A549 (cell line): ENCODE measurements at regions not wholly inside any gene's neighbourhood (a gene's known extent, or its start where the extent isn't known, plus 50 kb on each side); places are given as distances from the start of the nearest gene placed in this dataset.

ENCODE experiments used
- ATAC-seq, 2 experiments: fragments of 200-7000 bp in 1 of 2; fragments of >200 bp in 1 of 2; cut with Nextera tagmentation in 1 of 2; cut with Tn5 transposase in 1 of 2; 3 replicates each; pipeline versions ENCODE4 v1.8.0 to v1.9.1; 2018 to 2020; ENCODE audit warnings: mild to moderate bottlenecking in 1 of 2, moderate library complexity in 1 of 2
- CTCF ChIA-PET: fragments of 300-600 bp; sonication (Branson Sonifier 250); formaldehyde crosslinking; extraction: SDS; loops from one replicate; lab custom pipeline; 2021; ENCODE audit warnings: antibody characterized with exemption, inconsistent platforms; lab: Yijun Ruan, JAX
- POLR2A ChIA-PET: fragments of 350-600 bp; formaldehyde crosslinking; extraction: SDS; loops from one replicate; lab custom pipeline; 2021; ENCODE audit warnings: antibody characterized with exemption, inconsistent platforms; lab: Yijun Ruan, JAX
- DNase-seq, 2 experiments: peaks; one replicate each; pipeline versions ENCODE4 v3.0.0 to v3.0.0-alpha.2; 2011 to 2016; ENCODE audit warnings: low read depth in 1 of 2, low spot score in 1 of 2
- FAIRE-seq: peaks from 2 replicates; lab custom pipeline; 2011; peaks lifted over from hg19 to GRCh38; lab: Jason Lieb, UNC
- H3K27ac ChIP-seq, 2 experiments: fragments of >200 bp; sonication (Bioruptor Twin); formaldehyde crosslinking; 3 replicates each; pipeline ENCODE4 v1.5.1; 2016 to 2017
- H3K4me1 ChIP-seq: fragments of >200 bp; sonication (Bioruptor Twin); formaldehyde crosslinking; 3 replicates; pipeline ENCODE4 v1.6.1; 2016
- H3K4me2 ChIP-seq: fragments of >200 bp; sonication (Bioruptor Twin); formaldehyde crosslinking; 3 replicates; pipeline ENCODE4 v1.6.1; 2016
- H3K4me3 ChIP-seq: fragments of >200 bp; sonication (Bioruptor Twin); formaldehyde crosslinking; 3 replicates; pipeline ENCODE4 v1.5.1; 2016
- H3K9me3 ChIP-seq: fragments of >200 bp; sonication (Bioruptor Twin); formaldehyde crosslinking; 3 replicates; pipeline ENCODE4 v1.6.1; 2016
- BCL3 ChIP-seq: fragments of >200 bp; sonication (Bioruptor Twin); formaldehyde crosslinking; IDR thresholded peaks from 3 replicates; pipeline ENCODE4 v1.6.1; 2016
- BHLHE40 ChIP-seq: IDR thresholded peaks from 2 replicates; pipeline ENCODE4 v1.6.1; 2012; ENCODE audit warnings: low read depth, low read length, inconsistent platforms
- CTCF ChIP-seq: fragments of >200 bp; sonication (Bioruptor Twin); formaldehyde crosslinking; IDR thresholded peaks from 3 replicates; pipeline ENCODE4 v1.5.1; 2016
- FOSB ChIP-seq: fragments of 250-450 bp; sonication (Bioruptor Pico); IDR thresholded peaks from 2 replicates; pipeline ENCODE4 v1.5.0; 2020; ENCODE audit warnings: mild to moderate bottlenecking, moderate library complexity
- GATA3 ChIP-seq: IDR thresholded peaks from 2 replicates; pipeline ENCODE4 v1.6.1; 2012; ENCODE audit warnings: borderline replicate concordance
- HEYL ChIP-seq: fragments of 250-450 bp; sonication (Bioruptor Pico); IDR thresholded peaks from 2 replicates; pipeline ENCODE4 v1.8.0; 2021; ENCODE audit warnings: mild to moderate bottlenecking, moderate library complexity
- HOXA7 ChIP-seq: fragments of 250-450 bp; sonication (Bioruptor Pico); IDR thresholded peaks from 2 replicates; pipeline ENCODE4 v1.5.0; 2020; ENCODE audit warnings: mild to moderate bottlenecking, moderate library complexity
- JUNB ChIP-seq: fragments of >200 bp; sonication (Bioruptor Twin); formaldehyde crosslinking; IDR thresholded peaks from 2 replicates; pipeline ENCODE4 v1.6.1; 2016
- MAFK ChIP-seq: fragments of 450-650 bp; IDR thresholded peaks from 2 replicates; pipeline ENCODE4 v1.6.1; 2014; ENCODE audit not compliant: partially characterized antibody
- MAX ChIP-seq: IDR thresholded peaks from 2 replicates; pipeline ENCODE4 v1.6.1; 2012
- POLR2AphosphoS2 ChIP-seq: conservative IDR thresholded peaks from 2 replicates; pipeline ENCODE4 v1.6.1; 2012; ENCODE audit warnings: low read length, improper control_type of control experiment, inconsistent platforms
- RAD21 ChIP-seq, 2 experiments: fragments of >200 bp in 1 of 2; sonication (Bioruptor Twin) in 1 of 2; formaldehyde crosslinking in 1 of 2; IDR thresholded peaks in 1 of 2; conservative IDR thresholded peaks in 1 of 2; 2 replicates in 1 of 2; 3 replicates in 1 of 2; pipeline ENCODE4 v1.6.1; 2012 to 2018; ENCODE audit warnings: inconsistent platforms in 1 of 2
- RCOR1 ChIP-seq: fragments of 150-350 bp; IDR thresholded peaks from 2 replicates; pipeline ENCODE4 v1.6.1; 2014; ENCODE audit warnings: antibody characterized with exemption, low read length, low read depth
- SMC3 ChIP-seq: fragments of >200 bp; sonication (Bioruptor Twin); formaldehyde crosslinking; IDR thresholded peaks from 3 replicates; pipeline ENCODE4 v1.6.1; 2018; ENCODE audit warnings: inconsistent platforms
- SREBF2 ChIP-seq: fragments of 450-650 bp; IDR thresholded peaks from 2 replicates; pipeline ENCODE4 v1.6.1; 2014; ENCODE audit warnings: mild to moderate bottlenecking, moderate library complexity
- TP53 ChIP-seq: fragments of 250-450 bp; sonication (Bioruptor Pico); IDR thresholded peaks from 2 replicates; pipeline ENCODE4 v1.5.0; 2021; ENCODE audit warnings: mild to moderate bottlenecking, moderate library complexity
- ZC3H11A ChIP-seq: fragments of 450-650 bp; IDR thresholded peaks from 2 replicates; pipeline ENCODE4 v1.6.1; 2014; ENCODE audit warnings: antibody characterized with exemption, mild to moderate bottlenecking
- WGBS: methylation state at CpG from one replicate; pipeline ENCODE4 v1.1.6; 2017; ENCODE audit errors: missing lambda C conversion rate; 5-methylcytosine and 5-hydroxymethylcytosine counted together

GRCh38 chr6:71499667-71500066 lies 211.1 kb downstream of the OGFRL1 start (continued):
- TF ChIP-seq CTCF: no peak
- no peak for TF ChIP-seq MAFK

- POLR2A ChIA-PET: no interaction called here
- H3K9me3 ChIP-seq: no peaks in the 10 kb centered on the region
- H3K27ac ChIP-seq: no peak overlapping the region
- H3K4me2 ChIP-seq: no peak overlapping the region
- no peak overlapping the region for H3K4me3 ChIP-seq
- ATAC-seq: no peak
- no peak for DNase-seq
- TF ChIP-seq HOXA7 (CRISPR knock-in tag) (no peak), JUNB (no peak), SMC3 (no peak), BHLHE40 (no peak), FOSB (CRISPR knock-in tag) (no peak)
- TF ChIP-seq, all 56 proteins: peak for 0
- CTCF ChIA-PET: interaction anchor here (1.8 kb wide), 1 partner anchor 8 kb away, joined by 6 read pairs; no protein-coding TSS in a partner anchor
- FAIRE-seq: no peak
- 42% methylated on average over 2 of the region's 2 CpGs for WGBS
- 0 out of 3 replicates have a peak, but pooled peaks cover 3% of the 10 kb centered on the region for H3K4me1 ChIP-seq
These were observed 213.6 kb downstream of the OGFRL1 start for GRCh38 chr6:71502168-71502567.

- DNase-seq: no peak
- no peaks in the 10 kb centered on the region for H3K9me3 ChIP-seq
- ATAC-seq: no peak
- FAIRE-seq: no peak
- ChIA-PET CTCF (interaction anchor here (1.8 kb wide), 1 partner anchor 7 kb away, joined by 6 read pairs; no protein-coding TSS in a partner anchor), POLR2A (no interaction called here)
- 0 out of 3 replicates have a peak, but pooled peaks cover 3% of the 10 kb centered on the region for H3K4me1 ChIP-seq
- no peak overlapping the region for H3K27ac ChIP-seq
- H3K4me3 ChIP-seq: no peak overlapping the region
- WGBS: 70% methylated on average over 3 of the region's 3 CpGs
- TF ChIP-seq TP53 (CRISPR knock-in tag) (no peak), SREBF2 (no peak), MAFK (no peak), MAX (no peak), BCL3 (no peak)
- H3K4me2 ChIP-seq: no peak overlapping the region
These were observed 214.3 kb downstream of the OGFRL1 start for GRCh38 chr6:71502956-71503355.

GRCh38 chr6:71507183-71507582 lies 218.6 kb downstream of the OGFRL1 start:
- FAIRE-seq (no peak), DNase-seq (no peak), ATAC-seq (no peak)
- POLR2A ChIA-PET: no interaction called here
- H3K4me3 ChIP-seq: no peak overlapping the region
- TF ChIP-seq ZC3H11A (no peak), SREBF2 (no peak), RCOR1 (no peak), GATA3 (no peak), HEYL (CRISPR knock-in tag) (no peak), MAFK (no peak), POLR2AphosphoS2 (no peak), RAD21 (conservative IDR thresholded peaks at IDR 0.05 in 1 of 2, IDR thresholded peaks at IDR 0.05 in 1 of 2) (no peak)
- no peaks in the 10 kb centered on the region for H3K9me3 ChIP-seq
- CTCF ChIA-PET: no interaction called here
- H3K4me2 ChIP-seq: no peak overlapping the region
- 0 out of 3 replicates have a peak, but pooled peaks cover 8% of the 10 kb centered on the region for H3K4me1 ChIP-seq
- no peak overlapping the region for H3K27ac ChIP-seq
- 71% methylated on average over 5 of the region's 5 CpGs for WGBS
